Esophagus muscularis mucosa (tissue), 4 donors: ENCODE measurements at regions not wholly inside any gene's neighbourhood (a gene's known extent, or its start where the extent isn't known, plus 50 kb on each side); places are given as distances from the start of the nearest gene placed in this dataset.

Experiments used
- EP300 ChIP-seq: sonication (generic); formaldehyde crosslinking; IDR thresholded peaks from one replicate; pipeline ENCODE4 v1.6.1; 2017; ENCODE audit warnings: antibody characterized with exemption
- POLR2A ChIP-seq: fragments of 450-650 bp; IDR thresholded peaks from one replicate; pipeline ENCODE4 v1.6.1; 2017; ENCODE audit warnings: antibody characterized with exemption, moderate library complexity, mild to moderate bottlenecking, low read depth
- POLR2AphosphoS5 ChIP-seq, 2 donors: sonication (generic); formaldehyde crosslinking; IDR thresholded peaks; one replicate each; pipeline ENCODE4 v1.6.1; 2017; ENCODE audit warnings: antibody characterized with exemption in 2 of 2
- TF ChIP-seq, protein P1 (sequence below), 3 experiments: fragments of 200-600 bp in 2 of 3; fragments of 450-650 bp in 1 of 3; sonication (generic) in 2 of 3; IDR thresholded peaks; one replicate each; pipeline ENCODE4 v1.5.1; 2017 to 2019; ENCODE audit warnings: antibody characterized with exemption in 3 of 3, mild to moderate bottlenecking in 2 of 3, moderate library complexity in 1 of 3

DNA sequence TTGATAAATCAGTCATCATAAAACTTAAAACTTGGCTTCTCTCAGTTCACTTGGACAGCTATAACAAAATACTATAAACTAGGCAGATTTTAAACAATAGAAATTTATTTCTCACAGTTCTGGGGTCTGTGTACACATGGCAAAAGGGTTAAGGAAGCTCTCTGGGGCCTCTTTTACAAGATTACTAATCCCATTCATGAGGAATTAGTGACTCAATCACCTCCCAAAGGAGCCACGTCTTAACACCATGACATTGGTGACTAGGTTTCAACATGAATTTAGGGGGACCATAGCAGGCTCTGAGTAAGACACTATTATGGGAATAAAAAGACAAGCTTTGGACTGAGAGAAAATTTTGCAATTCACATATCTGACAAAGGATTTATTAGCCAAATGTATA, 436.5 kb downstream of the PDZRN4 start:
- TF ChIP-seq POLR2A (no peak), POLR2AphosphoS5 (IDR thresholded peaks at IDR 0.05) (no peak), EP300 (no peak)
- TF ChIP-seq, protein P1, sequence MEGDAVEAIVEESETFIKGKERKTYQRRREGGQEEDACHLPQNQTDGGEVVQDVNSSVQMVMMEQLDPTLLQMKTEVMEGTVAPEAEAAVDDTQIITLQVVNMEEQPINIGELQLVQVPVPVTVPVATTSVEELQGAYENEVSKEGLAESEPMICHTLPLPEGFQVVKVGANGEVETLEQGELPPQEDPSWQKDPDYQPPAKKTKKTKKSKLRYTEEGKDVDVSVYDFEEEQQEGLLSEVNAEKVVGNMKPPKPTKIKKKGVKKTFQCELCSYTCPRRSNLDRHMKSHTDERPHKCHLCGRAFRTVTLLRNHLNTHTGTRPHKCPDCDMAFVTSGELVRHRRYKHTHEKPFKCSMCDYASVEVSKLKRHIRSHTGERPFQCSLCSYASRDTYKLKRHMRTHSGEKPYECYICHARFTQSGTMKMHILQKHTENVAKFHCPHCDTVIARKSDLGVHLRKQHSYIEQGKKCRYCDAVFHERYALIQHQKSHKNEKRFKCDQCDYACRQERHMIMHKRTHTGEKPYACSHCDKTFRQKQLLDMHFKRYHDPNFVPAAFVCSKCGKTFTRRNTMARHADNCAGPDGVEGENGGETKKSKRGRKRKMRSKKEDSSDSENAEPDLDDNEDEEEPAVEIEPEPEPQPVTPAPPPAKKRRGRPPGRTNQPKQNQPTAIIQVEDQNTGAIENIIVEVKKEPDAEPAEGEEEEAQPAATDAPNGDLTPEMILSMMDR (IDR thresholded peaks at IDR 0.05), result no peak
